Progenitor cell of endocrine pancreas (in vitro differentiated cells): ENCODE measurements at regions not wholly inside any gene's neighbourhood (a gene's known extent, or its start where the extent isn't known, plus 50 kb on each side); places are given as distances from the start of the nearest gene placed in this dataset.
"Not testable (repeated sequence)": the region's sequence is repeated elsewhere in the genome, so short reads cannot be mapped to it uniquely, and the experiment has no call there.

ENCODE experiments used
- DNase-seq: peaks from one replicate; pipeline ENCODE4 v3.0.0; 2021; ENCODE audit warnings: low spot score; ENCODE audit not compliant: unreplicated experiment
- H3K27ac Mint-ChIP-seq: 2 replicates; pipeline ENCODE4 v1.8.0; 2021; ENCODE audit warnings: mild to moderate bottlenecking, moderate library complexity, mixed read lengths
- H3K27me3 Mint-ChIP-seq: 2 replicates; pipeline ENCODE4 v1.8.0; 2021; ENCODE audit warnings: mixed read lengths
- H3K36me3 Mint-ChIP-seq: 2 replicates; pipeline ENCODE4 v1.8.0; 2022; ENCODE audit warnings: mixed read lengths; ENCODE audit not compliant: insufficient read depth
- H3K4me1 Mint-ChIP-seq: 2 replicates; pipeline ENCODE4 v1.8.0; 2021; ENCODE audit warnings: low read depth, mixed read lengths
- H3K4me3 Mint-ChIP-seq: 2 replicates; pipeline ENCODE4 v1.8.0; 2021; ENCODE audit warnings: low read depth, mild to moderate bottlenecking, moderate library complexity, mixed read lengths
- H3K9me3 Mint-ChIP-seq: 2 replicates; pipeline ENCODE4 v1.8.0; 2021; ENCODE audit warnings: low read depth, mixed read lengths
- CTCF ChIP-seq: fragments of 200-600 bp; sonication (generic); IDR thresholded peaks from one replicate; pipeline ENCODE4 v1.5.0; 2021; ENCODE audit warnings: antibody characterized with exemption, mild to moderate bottlenecking; ENCODE audit not compliant: unreplicated experiment

GRCh38 chr1:125064029-125064428, 3879.3 kb downstream of the SRGAP2C start:
- peaks cover 17% of the 10 kb centered on the region for H3K36me3 Mint-ChIP-seq
- H3K4me3 Mint-ChIP-seq, H3K27me3 Mint-ChIP-seq, H3K4me1 Mint-ChIP-seq, DNase-seq: not testable (repeated sequence)
- peaks cover 25% of the 10 kb centered on the region for H3K9me3 Mint-ChIP-seq
- H3K27ac Mint-ChIP-seq = peak overlapping the region; percentile 22

- H3K4me1 Mint-ChIP-seq = no peaks in the 10 kb centered on the region
- peaks cover 18% of the 10 kb centered on the region for H3K36me3 Mint-ChIP-seq
- no peak for TF ChIP-seq CTCF
- H3K27ac Mint-ChIP-seq = no peak overlapping the region
- H3K27me3 Mint-ChIP-seq = no peaks in the 10 kb centered on the region
- H3K9me3 Mint-ChIP-seq = peaks cover 30% of the 10 kb centered on the region
- no peak for DNase-seq
- no peak overlapping the region for H3K4me3 Mint-ChIP-seq
These were observed 3879.7 kb downstream of the SRGAP2C start for GRCh38 chr1:125064481-125064880.

GRCh38 chr1:125065092-125065820, 3880.5 kb downstream of the SRGAP2C start:
- H3K27me3 Mint-ChIP-seq = no peaks in the 10 kb centered on the region
- no peaks in the 10 kb centered on the region for H3K4me1 Mint-ChIP-seq
- peaks cover 37% of the 10 kb centered on the region for H3K9me3 Mint-ChIP-seq
- H3K27ac Mint-ChIP-seq = no peak overlapping the region
- no peak for DNase-seq
- no peak overlapping the region for H3K4me3 Mint-ChIP-seq
- H3K36me3 Mint-ChIP-seq = peaks cover 24% of the 10 kb centered on the region
- no peak for TF ChIP-seq CTCF

- Mint-ChIP-seq H3K27me3 (no peaks in the 10 kb centered on the region), H3K4me1 (no peaks in the 10 kb centered on the region), H3K36me3 (peaks cover 30% of the 10 kb centered on the region), H3K9me3 (peaks cover 43% of the 10 kb centered on the region), H3K4me3 (no peak overlapping the region), H3K27ac (no peak overlapping the region)
- no peak for DNase-seq
- no peak for TF ChIP-seq CTCF
These were observed 3881.0 kb downstream of the SRGAP2C start for GRCh38 chr1:125065821-125066180.

GRCh38 chr1:125066385-125066784, 3881.6 kb downstream of the SRGAP2C start:
- H3K36me3 Mint-ChIP-seq = peaks cover 33% of the 10 kb centered on the region
- peaks cover 49% of the 10 kb centered on the region for H3K9me3 Mint-ChIP-seq

GRCh38 chr1:125066849-125067248, 3882.1 kb downstream of the SRGAP2C start:
- not testable (repeated sequence) for H3K4me3 Mint-ChIP-seq, H3K4me1 Mint-ChIP-seq
- peaks cover 35% of the 10 kb centered on the region for H3K36me3 Mint-ChIP-seq

More at GRCh38 chr1:125066385-125066784, 3881.6 kb downstream of the SRGAP2C start:
- H3K27ac Mint-ChIP-seq = no peak overlapping the region
- H3K4me1 Mint-ChIP-seq = no peaks in the 10 kb centered on the region
- no peaks in the 10 kb centered on the region for H3K27me3 Mint-ChIP-seq
- DNase-seq = no peak
- H3K4me3 Mint-ChIP-seq = no peak overlapping the region
- no peak for TF ChIP-seq CTCF

More at GRCh38 chr1:125066849-125067248, 3882.1 kb downstream of the SRGAP2C start:
- DNase-seq, H3K27me3 Mint-ChIP-seq, H3K27ac Mint-ChIP-seq: not testable (repeated sequence)
- peaks cover 53% of the 10 kb centered on the region for H3K9me3 Mint-ChIP-seq
